Neural progenitor cell (in vitro differentiated cells): ENCODE measurements at regions not wholly inside any gene's neighbourhood (a gene's known extent, or its start where the extent isn't known, plus 50 kb on each side); places are given as distances from the start of the nearest gene placed in this dataset.

Source experiments
- DNase-seq: peaks from one replicate; pipeline ENCODE4 v3.0.0-alpha.2; 2016; ENCODE audit warnings: low spot score
- H2AFZ ChIP-seq: fragments of 200-600 bp; sonication (generic); replicated peaks from 2 replicates; pipeline ENCODE4 v1.6.1; 2016; ENCODE audit warnings: antibody characterized with exemption
- H3F3A ChIP-seq: fragments of 200-600 bp; sonication (generic); 2 replicates; pipeline ENCODE4 v1.6.1; 2016; ENCODE audit warnings: antibody characterized with exemption, low read depth
- H3K27ac ChIP-seq: fragments of 200-600 bp; sonication (generic); 2 replicates; pipeline ENCODE4 v1.5.1; 2016; ENCODE audit warnings: mild to moderate bottlenecking
- H3K27me3 ChIP-seq: fragments of 200-600 bp; sonication (generic); 2 replicates; pipeline ENCODE4 v1.6.1; 2016; ENCODE audit warnings: mild to moderate bottlenecking, moderate library complexity
- H3K36me3 ChIP-seq: fragments of 200-600 bp; sonication (generic); 2 replicates; pipeline ENCODE4 v1.5.1; 2016
- H3K4me1 ChIP-seq: fragments of 200-600 bp; sonication (generic); 2 replicates; pipeline ENCODE4 v1.6.1; 2016; ENCODE audit warnings: mixed run types
- H3K4me2 ChIP-seq: fragments of 200-600 bp; sonication (generic); 2 replicates; pipeline ENCODE4 v1.6.1; 2016
- H3K4me3 ChIP-seq: fragments of 200-600 bp; sonication (generic); 2 replicates; pipeline ENCODE4 v1.5.1; 2016
- H3K79me2 ChIP-seq: fragments of 200-600 bp; sonication (generic); 2 replicates; pipeline ENCODE4 v1.6.1; 2016; ENCODE audit warnings: low read depth
- H3K9ac ChIP-seq: fragments of 200-600 bp; sonication (generic); 2 replicates; pipeline ENCODE4 v1.6.1; 2016
- H3K9me3 ChIP-seq: fragments of 200-600 bp; sonication (generic); 2 replicates; pipeline ENCODE4 v1.5.1; 2016; ENCODE audit warnings: low read depth
- H4K20me1 ChIP-seq: fragments of 200-600 bp; sonication (generic); 2 replicates; pipeline ENCODE4 v1.6.1; 2016; ENCODE audit warnings: low read depth
- H3K27ac Mint-ChIP-seq: 3 replicates; pipeline ENCODE4 v1.8.0; 2021; ENCODE audit warnings: mixed read lengths
- H3K27me3 Mint-ChIP-seq: 2 replicates; pipeline ENCODE4 v1.8.0; 2022; ENCODE audit warnings: low read depth, mild to moderate bottlenecking, inconsistent platforms, moderate library complexity, mixed read lengths; ENCODE audit not compliant: insufficient read depth
- H3K36me3 Mint-ChIP-seq: 3 replicates; pipeline ENCODE4 v1.8.0; 2021; ENCODE audit warnings: mixed read lengths
- H3K4me1 Mint-ChIP-seq: 3 replicates; pipeline ENCODE4 v1.8.0; 2021; ENCODE audit warnings: mixed read lengths
- H3K4me3 Mint-ChIP-seq: 3 replicates; pipeline ENCODE4 v1.8.0; 2021; ENCODE audit warnings: mild to moderate bottlenecking, moderate library complexity, mixed read lengths
- H3K9me3 Mint-ChIP-seq: 3 replicates; pipeline ENCODE4 v1.8.0; 2020; ENCODE audit warnings: mixed read lengths
- CTCF ChIP-seq: fragments of 200-600 bp; sonication (generic); IDR thresholded peaks from 2 replicates; pipeline ENCODE4 v1.5.1; 2017; ENCODE audit warnings: antibody characterized with exemption, mild to moderate bottlenecking
- EZH2 ChIP-seq: fragments of 200-600 bp; sonication (generic); IDR thresholded peaks from 2 replicates; pipeline ENCODE4 v1.6.1; 2017; ENCODE audit warnings: antibody characterized with exemption, mild to moderate bottlenecking, moderate library complexity
- EZH2phosphoT487 ChIP-seq: fragments of 200-600 bp; sonication (generic); IDR thresholded peaks from 2 replicates; pipeline ENCODE4 v1.6.1; 2017; ENCODE audit warnings: antibody characterized with exemption

GRCh38 chr3:130626049-130626448 lies 109.1 kb downstream of the COL6A6 start:
- no peaks in the 10 kb centered on the region for H3F3A ChIP-seq
- H3K9ac ChIP-seq = no peak overlapping the region
- no peak overlapping the region for H2AFZ ChIP-seq
- Mint-ChIP-seq H3K4me3 (no peak overlapping the region), H3K4me1 (peaks cover 2% of the 10 kb centered on the region), H3K27me3 (no peaks in the 10 kb centered on the region), H3K9me3 (peaks cover 3% of the 10 kb centered on the region), H3K36me3 (no peaks in the 10 kb centered on the region), H3K27ac (no peak overlapping the region)
- H3K4me2 ChIP-seq = no peak overlapping the region
- H3K36me3 ChIP-seq = no peaks in the 10 kb centered on the region
- H3K27ac ChIP-seq = no peak overlapping the region
- no peak for DNase-seq
- H4K20me1 ChIP-seq = no peaks in the 10 kb centered on the region
- H3K79me2 ChIP-seq = no peaks in the 10 kb centered on the region
- TF ChIP-seq EZH2phosphoT487 = no peak
- no peak for TF ChIP-seq CTCF
- no peak for TF ChIP-seq EZH2
- H3K4me3 ChIP-seq = no peak overlapping the region
- no peaks in the 10 kb centered on the region for H3K27me3 ChIP-seq
- H3K9me3 ChIP-seq = no peaks in the 10 kb centered on the region
- H3K4me1 ChIP-seq = peaks cover 5% of the 10 kb centered on the region

GRCh38 chr3:130627143-130627855 lies 110.3 kb downstream of the COL6A6 start:
- Histone ChIP-seq H3K27ac (no peak overlapping the region), H3K9me3 (no peaks in the 10 kb centered on the region), H3K4me3 (no peak overlapping the region), H3K27me3 (no peaks in the 10 kb centered on the region), H3K4me2 (no peak overlapping the region), H3K79me2 (no peaks in the 10 kb centered on the region), H2AFZ (no peak overlapping the region), H3F3A (no peaks in the 10 kb centered on the region), H3K36me3 (no peaks in the 10 kb centered on the region), H3K9ac (no peak overlapping the region), H4K20me1 (no peaks in the 10 kb centered on the region), H3K4me1 (no peaks in the 10 kb centered on the region)
- Mint-ChIP-seq H3K4me1 (no peaks in the 10 kb centered on the region), H3K4me3 (no peak overlapping the region), H3K9me3 (peaks cover 3% of the 10 kb centered on the region), H3K27ac (no peak overlapping the region), H3K27me3 (no peaks in the 10 kb centered on the region), H3K36me3 (no peaks in the 10 kb centered on the region)
- no peak for TF ChIP-seq EZH2phosphoT487
- no peak for TF ChIP-seq CTCF
- TF ChIP-seq EZH2 = no peak
- DNase-seq = no peak

GRCh38 chr3:130627882-130628281 lies 110.9 kb downstream of the COL6A6 start:
- no peaks in the 10 kb centered on the region for H3F3A ChIP-seq
- Mint-ChIP-seq H3K36me3 (no peaks in the 10 kb centered on the region), H3K27me3 (no peaks in the 10 kb centered on the region), H3K9me3 (peaks cover 3% of the 10 kb centered on the region), H3K27ac (no peak overlapping the region), H3K4me3 (no peak overlapping the region), H3K4me1 (no peaks in the 10 kb centered on the region)
- no peak overlapping the region for H2AFZ ChIP-seq
- TF ChIP-seq EZH2 = no peak
- TF ChIP-seq EZH2phosphoT487 = no peak
- no peak for TF ChIP-seq CTCF
- no peak overlapping the region for H3K27ac ChIP-seq
- H3K9ac ChIP-seq = no peak overlapping the region
- no peaks in the 10 kb centered on the region for H3K36me3 ChIP-seq
- H3K4me3 ChIP-seq = no peak overlapping the region
- no peaks in the 10 kb centered on the region for H4K20me1 ChIP-seq
- H3K4me2 ChIP-seq = no peak overlapping the region
- no peaks in the 10 kb centered on the region for H3K9me3 ChIP-seq
- no peak for DNase-seq
- H3K79me2 ChIP-seq = no peaks in the 10 kb centered on the region
- no peaks in the 10 kb centered on the region for H3K4me1 ChIP-seq
- no peaks in the 10 kb centered on the region for H3K27me3 ChIP-seq
